Suppressor macrophage treated with lipopolysaccharide for 1 hour (primary cell): ENCODE measurements at regions not wholly inside any gene's neighbourhood (a gene's known extent, or its start where the extent isn't known, plus 50 kb on each side); places are given as distances from the start of the nearest gene placed in this dataset.
"Not testable (repeated sequence)": the region's sequence is repeated elsewhere in the genome, so short reads cannot be mapped to it uniquely, and the experiment has no call there.

Experiments
- DNase-seq, 3 donors: peaks; one replicate each; pipeline ENCODE4 v3.0.0-alpha.2; 2020 to 2022

- DNase-seq = not testable (repeated sequence)
Measured at GRCh38 chr17:27095821-27096220, 198.1 kb upstream of the WSB1 start.

- DNase-seq = not testable (repeated sequence)
Measured at GRCh38 chr17:27099266-27099665, 194.6 kb upstream of the WSB1 start.

- not testable (repeated sequence) for DNase-seq
Measured at GRCh38 chr17:27104605-27105221, 189.2 kb upstream of the WSB1 start.

DNA sequence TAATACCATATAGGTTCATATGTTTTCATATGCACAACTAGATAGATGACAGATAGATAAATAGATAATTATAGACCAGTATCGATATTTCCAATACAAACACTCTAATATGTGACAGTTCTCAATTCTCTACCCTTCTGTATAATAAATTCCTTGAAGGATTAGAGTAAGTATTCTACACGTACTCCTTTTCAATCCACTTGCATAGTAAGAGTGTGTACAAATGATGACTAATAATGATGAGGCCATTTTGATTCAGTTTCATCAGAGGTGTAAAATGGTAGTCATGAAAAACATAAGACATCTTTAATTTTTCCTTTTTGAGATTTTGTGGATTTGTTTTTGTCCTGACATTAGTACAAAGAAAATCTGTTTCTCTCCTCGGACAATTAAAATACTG is 188.3 kb upstream of the WSB1 start:
- no peak for DNase-seq

GRCh38 chr17:27106347-27106981 is 187.4 kb upstream of the WSB1 start:
- DNase-seq = no peak

DNA sequence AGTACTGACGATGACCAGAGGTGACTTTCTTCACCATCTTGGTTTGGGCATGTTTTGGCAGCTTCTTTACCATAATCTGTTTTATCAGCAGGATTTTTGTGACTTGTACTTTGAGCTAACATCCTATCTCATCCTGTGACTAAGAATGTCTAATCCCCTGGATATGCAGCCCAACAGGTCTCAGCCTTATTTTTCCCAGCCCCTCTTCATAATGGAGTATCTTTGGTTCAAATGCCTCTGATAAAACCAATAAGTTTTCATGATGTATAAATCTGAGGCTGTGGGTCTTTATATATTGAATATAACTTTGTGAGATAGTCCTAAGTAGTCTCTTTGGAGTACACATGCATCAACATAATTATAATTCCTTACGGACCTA is 186.9 kb upstream of the WSB1 start:
- DNase-seq = no peak

DNA sequence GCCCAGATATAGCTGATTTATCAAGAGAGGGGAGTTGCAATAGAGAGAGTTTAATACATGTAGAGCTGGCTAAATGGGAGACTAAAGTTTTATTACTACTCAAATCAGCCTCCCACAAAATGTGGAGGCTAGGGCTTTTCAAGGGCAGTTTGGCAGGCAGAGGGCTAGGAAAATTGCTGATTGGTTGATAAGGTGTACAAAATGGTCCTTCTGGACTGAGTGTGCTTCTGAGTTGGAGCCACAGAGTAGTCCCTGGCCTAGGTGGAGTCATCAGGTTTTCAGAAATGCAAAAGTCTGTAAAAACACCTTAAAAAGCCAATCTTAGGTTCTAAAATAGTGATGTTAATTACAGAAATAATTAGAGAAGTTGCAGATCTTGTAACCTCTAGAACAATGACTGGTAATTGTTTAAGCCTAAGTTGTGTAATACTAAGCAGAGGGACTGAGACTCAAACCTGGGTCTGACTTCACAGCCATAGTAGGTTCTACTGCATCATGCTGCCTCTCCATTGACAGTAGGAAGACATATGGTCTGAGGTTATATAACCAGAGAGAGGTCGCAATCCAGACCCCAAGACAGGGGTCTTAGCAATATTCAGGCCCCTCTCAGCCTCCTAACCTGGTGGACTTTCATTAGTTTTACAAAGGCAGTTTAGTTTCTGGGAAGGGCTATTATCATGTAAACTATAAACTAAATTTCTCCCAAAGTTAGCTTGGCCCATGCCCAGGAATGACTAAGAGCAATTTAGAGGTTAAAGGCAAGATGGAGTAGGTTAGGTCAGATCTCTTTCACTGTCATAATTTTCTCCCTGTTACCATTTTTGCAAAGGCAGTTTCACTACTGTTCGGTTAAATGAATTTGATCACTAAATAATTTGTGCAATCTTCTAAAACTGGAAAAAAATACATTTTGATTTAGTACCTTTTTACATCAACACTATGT is 186.3 kb upstream of the WSB1 start:
- DNase-seq = not testable (repeated sequence)

- no peak for DNase-seq
Measured at GRCh38 chr17:27109346-27109745, 184.6 kb upstream of the WSB1 start.

GRCh38 chr17:27153005-27153404 is 140.9 kb upstream of the WSB1 start:
- DNase-seq = no peak

- DNase-seq = no peak
Measured at GRCh38 chr17:27155866-27156265, 138.0 kb upstream of the WSB1 start.

DNA sequence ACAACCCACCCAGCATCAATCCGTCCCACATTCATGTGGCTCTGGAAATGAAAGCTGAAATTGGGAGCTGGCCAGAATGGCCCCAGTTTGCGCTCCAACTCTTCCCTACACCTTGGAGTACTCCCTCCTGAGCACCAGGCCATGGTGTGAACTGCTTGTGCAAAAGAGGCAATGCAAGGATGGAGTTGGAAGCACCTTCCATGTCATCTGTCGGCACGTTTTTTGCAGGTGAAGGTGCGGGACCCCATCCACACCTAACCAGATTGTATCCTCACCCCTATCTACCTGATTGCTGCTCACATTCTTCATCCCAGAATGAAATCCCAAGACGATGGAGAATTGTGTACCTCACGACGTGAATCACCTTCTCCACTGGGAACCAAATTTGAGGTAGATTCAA is 136.6 kb upstream of the WSB1 start:
- DNase-seq = no peak

DNA sequence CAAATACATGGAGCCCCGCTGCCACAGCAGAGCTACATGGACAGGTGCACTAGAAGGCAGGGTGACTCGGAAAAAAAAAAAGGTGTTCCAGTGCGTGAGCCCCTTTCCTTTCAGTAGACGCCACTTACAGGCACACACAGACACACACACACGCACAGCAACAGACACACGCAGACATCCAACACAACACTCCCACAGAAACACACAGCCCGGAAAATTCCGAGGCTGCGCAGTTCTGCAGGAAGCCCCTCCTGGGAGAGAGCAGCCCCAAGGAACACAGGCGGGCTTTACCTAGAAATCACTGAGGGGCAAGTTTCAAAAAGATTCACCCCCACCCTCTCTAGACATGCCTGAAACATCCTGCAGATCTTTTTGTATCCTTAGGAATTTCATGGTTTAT is 136.0 kb upstream of the WSB1 start:
- no peak for DNase-seq

DNA sequence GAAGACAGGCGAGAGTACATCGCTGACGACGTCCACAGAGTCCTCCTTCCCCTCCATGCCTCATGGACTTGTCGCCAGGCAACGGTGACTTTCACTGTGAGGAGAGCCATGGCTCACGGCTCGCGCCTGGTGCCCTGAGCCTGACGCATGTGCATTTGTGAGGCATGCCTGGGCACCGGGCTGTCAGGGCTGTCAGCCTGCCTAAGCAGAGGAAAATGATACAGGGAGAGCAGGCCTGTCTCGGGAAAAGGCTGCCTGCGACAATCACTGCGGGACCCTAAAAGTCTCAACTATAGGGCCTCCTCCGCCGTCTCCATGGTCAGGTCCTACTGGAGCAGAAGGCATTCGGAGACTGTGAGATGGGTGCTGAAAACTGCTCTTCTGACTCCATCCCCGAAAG is 135.5 kb upstream of the WSB1 start:
- DNase-seq = no peak

- DNase-seq = no peak
Measured at GRCh38 chr17:27180322-27180721, 113.6 kb upstream of the WSB1 start.

- DNase-seq = peak in 2 of 3 donors; percentile 11 to 29
Measured at GRCh38 chr17:27181379-27181925, 112.5 kb upstream of the WSB1 start.

DNA sequence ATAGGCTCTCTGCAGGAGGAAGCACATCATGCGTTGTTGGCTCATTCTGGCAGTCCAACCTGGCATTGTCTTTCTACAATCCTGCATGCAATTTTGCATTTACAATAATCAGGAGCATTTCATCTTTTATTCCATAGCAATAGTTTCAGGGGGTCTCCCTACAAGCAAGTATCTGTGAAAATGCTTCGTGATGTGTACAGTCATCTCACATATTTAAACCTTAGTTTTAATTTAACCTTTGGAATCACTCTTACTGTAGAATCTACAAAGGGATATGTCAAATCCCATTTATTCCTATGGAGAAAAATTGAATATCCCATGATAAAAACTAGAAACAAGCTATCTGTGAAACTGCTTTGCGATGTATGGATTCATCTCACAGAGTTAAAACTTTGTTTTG is 112.0 kb upstream of the WSB1 start:
- DNase-seq = no peak

DNA sequence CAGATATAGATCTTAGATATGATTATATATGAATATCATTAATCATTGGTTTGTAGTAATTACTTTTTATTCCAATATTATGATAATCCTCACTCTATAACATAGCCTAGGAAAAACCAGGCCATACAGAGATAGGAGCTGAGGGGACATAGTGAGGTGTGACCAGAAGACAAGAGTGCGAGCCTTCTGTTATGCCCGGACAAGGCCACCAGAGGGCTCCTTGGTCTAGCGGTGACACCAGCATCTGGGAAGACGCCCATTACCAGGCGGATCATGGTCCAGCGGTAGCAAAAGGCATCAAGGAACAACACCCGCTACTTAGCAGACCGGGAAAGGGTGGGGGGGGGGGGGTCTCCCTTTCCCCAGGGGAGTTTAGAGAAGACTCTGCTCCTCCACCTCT is 96.4 kb upstream of the WSB1 start:
- DNase-seq = peak in 2 of 3 donors; percentile 33 to 45

DNA sequence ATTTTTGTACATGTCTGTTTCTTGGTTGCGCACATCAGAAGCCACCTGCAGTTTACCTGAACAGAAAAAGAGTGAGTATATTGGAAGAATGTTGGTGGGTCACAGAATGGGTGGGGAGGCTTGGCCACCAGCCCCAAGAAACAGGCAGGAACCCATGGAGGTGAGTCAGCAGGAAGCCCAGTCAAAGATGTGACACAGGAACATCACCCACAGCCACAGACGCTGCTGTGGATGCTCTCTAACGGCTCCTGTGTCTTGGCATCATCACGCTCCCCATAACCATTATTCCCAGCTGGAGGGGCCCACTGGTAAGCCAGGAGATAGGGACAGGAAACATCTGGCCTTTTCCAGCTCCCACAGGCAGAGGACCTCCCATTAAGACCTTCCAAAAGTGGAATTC is 94.0 kb upstream of the WSB1 start:
- peak in 1 of 3 donors; percentile 13 for DNase-seq

DNA sequence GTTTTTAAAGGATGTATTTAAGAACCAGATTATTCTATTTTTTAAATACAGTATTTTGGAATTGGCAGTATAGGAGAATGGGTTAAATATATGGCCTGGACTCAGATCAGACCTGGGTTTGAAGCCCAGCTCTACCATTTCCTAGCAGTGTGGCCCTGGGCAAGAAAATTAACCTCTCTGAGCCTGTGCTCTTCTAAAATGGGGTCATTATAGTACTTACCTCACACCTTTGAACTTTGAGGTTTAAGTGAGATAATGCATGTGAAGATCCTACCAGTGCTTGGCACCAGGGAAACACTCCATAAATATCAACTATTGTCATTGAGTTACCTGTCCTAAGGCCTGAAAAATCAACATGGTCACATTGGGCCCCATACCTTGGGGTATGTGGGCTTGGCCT is 93.4 kb upstream of the WSB1 start:
- no peak for DNase-seq

DNA sequence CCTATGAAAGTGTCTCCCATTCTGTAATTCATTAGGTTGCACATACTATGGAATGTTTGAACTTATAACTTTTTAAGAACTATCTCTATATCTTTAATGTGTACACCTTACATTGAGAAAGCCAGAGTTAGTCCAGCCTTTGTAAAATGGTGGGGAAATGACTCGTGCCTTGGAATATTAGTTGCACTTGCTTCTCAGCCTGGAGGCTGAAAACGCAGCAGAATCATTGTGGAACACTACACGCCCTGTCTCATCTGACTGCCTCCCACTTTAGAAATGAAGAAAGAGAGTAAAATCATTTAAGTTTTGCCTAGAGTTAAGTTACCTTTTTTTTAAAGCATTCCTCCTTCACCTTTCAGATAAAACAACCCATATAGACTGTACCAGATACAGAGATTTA is 90.7 kb upstream of the WSB1 start:
- no peak for DNase-seq

GRCh38 chr17:27206447-27206846 is 87.5 kb upstream of the WSB1 start:
- peak; percentile 48 to 61 (median 49) for DNase-seq

DNA sequence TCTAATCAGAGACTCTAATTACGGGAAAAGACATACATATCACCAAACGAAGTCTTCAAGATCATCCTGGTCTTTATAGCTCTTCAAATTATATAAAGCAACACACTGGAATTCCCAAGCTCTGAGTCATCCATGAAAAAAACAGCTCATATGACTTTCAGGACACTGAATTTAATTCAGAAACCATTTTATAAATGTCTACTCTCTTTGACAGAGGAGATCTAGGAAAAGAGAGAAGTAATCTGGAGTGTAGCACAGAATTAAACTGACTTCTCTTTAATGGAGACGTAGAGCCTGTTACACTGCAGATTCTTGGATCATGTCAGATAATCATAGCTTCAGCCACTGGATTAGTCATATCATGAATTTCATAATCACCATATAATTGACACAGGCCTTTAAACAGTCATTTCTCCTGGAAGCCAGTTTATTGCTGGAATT is 86.8 kb upstream of the WSB1 start:
- peak; percentile 64 to 88 (median 87) for DNase-seq

- not testable (repeated sequence) for DNase-seq
Measured at GRCh38 chr17:27208370-27208769, 85.5 kb upstream of the WSB1 start.
